T-cell (primary cell): ENCODE measurements at regions not wholly inside any gene's neighbourhood (a gene's known extent, or its start where the extent isn't known, plus 50 kb on each side); places are given as distances from the start of the nearest gene placed in this dataset.

Experiments
- ATAC-seq, 4 experiments: fragments of 200-7000 bp in 3 of 4; fragments of 150-1000 bp in 1 of 4; cut with Tn5 transposase; replicated peaks in 1 of 4; 1 replicate in 3 of 4; 2 replicates in 1 of 4; pipeline ENCODE4 v1.10.0; 2021; ENCODE audit warnings: moderate library complexity in 3 of 4, mild to moderate bottlenecking in 2 of 4, moderate number of reproducible peaks in 1 of 4
- CTCF ChIA-PET, 2 donors: fragments of 300-600 bp; sonication (Branson Sonifier 250); formaldehyde crosslinking; loops; one replicate each; lab custom pipeline; 2022; ENCODE audit warnings: antibody characterized with exemption in 2 of 2; lab: Charles Lee
- POLR2A ChIA-PET, 2 donors: fragments of 300-600 bp; sonication (Branson Sonifier 250); formaldehyde crosslinking; loops; one replicate each; lab custom pipeline; 2022; ENCODE audit warnings: antibody characterized with exemption in 2 of 2; lab: Charles Lee
- DNase-seq, 35 experiments: peaks; one replicate each; pipeline versions ENCODE4 v3.0.0 to v3.0.0-alpha.2; 2013 to 2023
- H3K27ac ChIP-seq: one replicate; pipeline ENCODE4 v1.5.1; 2013; ENCODE audit warnings: low read length
- H3K27me3 ChIP-seq, 2 experiments: replicated peaks in 1 of 2; 1 replicate in 1 of 2; 2 replicates in 1 of 2; pipeline versions ENCODE4 v1.6.1 to v1.7.0; 2013; ENCODE audit warnings: low read length in 1 of 2, mixed read lengths in 1 of 2; ENCODE audit not compliant: control insufficient read depth in 2 of 2, insufficient read depth in 2 of 2; ENCODE audit errors: extremely low read depth in 1 of 2
- H3K36me3 ChIP-seq, 2 donors: 1 replicate in 1 of 2; 2 replicates in 1 of 2; pipeline versions ENCODE4 v1.6.1 to v1.7.0; 2013; ENCODE audit warnings: low read length in 1 of 2; ENCODE audit not compliant: control insufficient read depth in 2 of 2, insufficient read depth in 1 of 2; ENCODE audit errors: extremely low read depth in 1 of 2
- H3K4me1 ChIP-seq, 2 experiments: 1 replicate in 1 of 2; 2 replicates in 1 of 2; pipeline versions ENCODE4 v1.6.1 to v1.7.0; 2013; ENCODE audit warnings: low read length in 2 of 2, mixed read lengths in 1 of 2; ENCODE audit not compliant: insufficient read depth in 2 of 2, control insufficient read depth in 1 of 2; ENCODE audit errors: extremely low read depth in 1 of 2
- H3K4me3 ChIP-seq, 2 donors: 1 replicate in 1 of 2; 2 replicates in 1 of 2; pipeline versions ENCODE4 v1.5.1 to v1.7.0; 2013; ENCODE audit warnings: mild to moderate bottlenecking in 2 of 2, low read length in 1 of 2, moderate library complexity in 1 of 2; ENCODE audit not compliant: control insufficient read depth in 1 of 2; ENCODE audit errors: extremely low read depth in 1 of 2
- H3K9me3 ChIP-seq: 2 replicates; pipeline ENCODE4 v1.7.0; 2013
- H3K27ac Mint-ChIP-seq, 2 donors: one replicate each; pipeline ENCODE4 v1.8.0; 2020 to 2021; ENCODE audit warnings: mild to moderate bottlenecking in 2 of 2, mixed read lengths in 2 of 2
- H3K27me3 Mint-ChIP-seq, 2 donors: one replicate each; pipeline ENCODE4 v1.8.0; 2021 to 2022; ENCODE audit warnings: mixed read lengths in 2 of 2
- H3K36me3 Mint-ChIP-seq: one replicate; pipeline ENCODE4 v1.8.0; 2021; ENCODE audit warnings: mixed read lengths
- H3K4me1 Mint-ChIP-seq, 3 donors: one replicate each; pipeline ENCODE4 v1.8.0; 2020 to 2022; ENCODE audit warnings: mixed read lengths in 3 of 3, mild to moderate bottlenecking in 1 of 3
- H3K4me3 Mint-ChIP-seq, 3 donors: one replicate each; pipeline ENCODE4 v1.8.0; 2020 to 2022; ENCODE audit warnings: mild to moderate bottlenecking in 3 of 3, mixed read lengths in 3 of 3, moderate library complexity in 3 of 3
- H3K9me3 Mint-ChIP-seq, 3 donors: one replicate each; pipeline ENCODE4 v1.8.0; 2020 to 2022; ENCODE audit warnings: mixed read lengths in 3 of 3
- WGBS: methylation state at CpG from one replicate; pipeline ENCODE4 v1.1.5; 2013; ENCODE audit warnings: missing lambda C conversion rate; ENCODE audit not compliant: insufficient coverage; 5-methylcytosine and 5-hydroxymethylcytosine counted together

DNA sequence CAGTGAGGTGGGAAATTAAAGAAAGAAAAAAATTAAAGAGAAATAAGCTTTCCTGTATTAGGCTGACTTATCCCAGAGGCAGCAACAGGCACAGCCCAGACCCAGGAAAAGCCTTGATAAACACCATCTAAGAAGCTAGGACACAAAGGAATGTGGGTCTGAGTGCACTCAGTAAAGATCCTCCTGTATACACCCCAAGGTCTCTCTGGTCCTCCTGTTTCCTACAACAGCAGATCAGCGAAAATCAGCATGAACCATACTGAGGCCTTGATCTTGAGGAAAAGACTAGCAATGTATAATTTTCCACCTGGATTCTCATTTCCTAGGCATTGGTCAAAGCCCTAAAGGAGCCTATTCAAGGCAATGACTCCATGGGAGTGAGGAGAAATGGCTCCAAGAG, 486.3 kb upstream of the CCDC196 start:
- Histone ChIP-seq H3K4me3 (no peak overlapping the region), H3K9me3 (no peaks in the 10 kb centered on the region), H3K27ac (no peak overlapping the region), H3K4me1 (no peaks in the 10 kb centered on the region), H3K27me3 (peaks cover 0 to 3% of the 10 kb centered on the region in 2 experiments), H3K36me3 (no peaks in the 10 kb centered on the region)
- Mint-ChIP-seq H3K9me3 (peaks cover 9 to 27% (median 14%) of the 10 kb centered on the region in 3 donors), H3K4me3 (no peak overlapping the region), H3K4me1 (no peaks in the 10 kb centered on the region), H3K27me3 (peaks cover 0 to 6% of the 10 kb centered on the region in 2 donors), H3K27ac (no peak overlapping the region), H3K36me3 (peaks cover 11% of the 10 kb centered on the region)
- ATAC-seq = no peak
- POLR2A ChIA-PET = no interaction called here
- DNase-seq = no peak
- CTCF ChIA-PET = no interaction called here
- WGBS = no CpG with 5 or more reads among the region's 1 CpG

DNA sequence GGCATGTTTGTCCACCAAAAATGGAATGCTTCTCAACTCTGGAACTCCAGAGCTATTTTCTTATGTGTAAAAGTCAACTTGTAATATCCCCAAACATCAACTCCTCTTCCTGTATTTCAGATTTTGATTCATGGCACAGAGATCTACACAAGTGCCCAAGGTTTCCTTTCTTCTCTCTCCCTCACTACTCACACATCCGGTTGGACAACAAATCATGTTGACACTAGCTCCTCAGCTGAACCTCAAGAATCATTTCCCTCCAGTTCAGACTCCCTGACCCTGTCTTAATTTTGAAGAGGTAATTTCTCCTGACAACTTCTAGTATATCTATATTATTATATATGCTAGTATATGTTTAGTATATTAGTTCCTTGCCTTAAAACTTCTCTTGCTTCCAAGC, 485.4 kb upstream of the CCDC196 start:
- no peaks in the 10 kb centered on the region for H3K4me1 ChIP-seq
- peaks cover 0 to 3% of the 10 kb centered on the region in 2 experiments for H3K27me3 ChIP-seq
- no peaks in the 10 kb centered on the region for H3K9me3 ChIP-seq
- Mint-ChIP-seq H3K36me3 (peaks cover 11% of the 10 kb centered on the region), H3K9me3 (peaks cover 9 to 27% (median 14%) of the 10 kb centered on the region in 3 donors), H3K4me3 (no peak overlapping the region), H3K4me1 (no peaks in the 10 kb centered on the region), H3K27me3 (peaks cover 0 to 6% of the 10 kb centered on the region in 2 donors), H3K27ac (no peak overlapping the region)
- DNase-seq (no peak), ATAC-seq (no peak)
- WGBS = no CpG with 5 or more reads among the region's 1 CpG
- no peaks in the 10 kb centered on the region for H3K36me3 ChIP-seq
- ChIA-PET POLR2A (no interaction called here), CTCF (interaction anchor here in 1 of 2 donors (0.6 kb wide), 1 partner anchor 668 kb away, joined by 3 read pairs; no protein-coding TSS in a partner anchor)
- H3K27ac ChIP-seq = no peak overlapping the region
- no peak overlapping the region for H3K4me3 ChIP-seq

DNA sequence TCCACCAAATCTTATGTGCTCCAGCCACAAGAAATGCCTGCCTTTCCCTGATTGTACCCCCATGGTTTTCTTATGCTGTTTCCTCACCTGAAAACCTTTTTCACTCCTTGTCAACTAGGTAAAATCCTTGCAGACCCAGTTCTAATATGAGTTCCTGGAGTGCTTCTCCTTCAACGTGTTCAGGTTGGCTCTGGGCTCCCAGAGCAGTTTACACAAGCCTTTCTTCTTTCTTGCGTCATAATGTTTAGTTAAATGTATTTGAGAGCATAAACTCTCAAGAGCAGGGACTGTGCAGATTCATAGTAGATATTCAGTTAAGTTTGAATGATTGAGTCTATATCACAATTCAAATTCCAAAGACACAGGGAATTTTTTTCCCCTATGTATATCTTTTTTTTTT, 484.8 kb upstream of the CCDC196 start:
- Mint-ChIP-seq H3K4me1 (no peaks in the 10 kb centered on the region), H3K27me3 (peaks cover 0 to 6% of the 10 kb centered on the region in 2 donors), H3K9me3 (peaks cover 9 to 27% (median 14%) of the 10 kb centered on the region in 3 donors), H3K4me3 (no peak overlapping the region), H3K36me3 (peaks cover 11% of the 10 kb centered on the region), H3K27ac (no peak overlapping the region)
- H3K4me1 ChIP-seq = no peaks in the 10 kb centered on the region
- H3K27ac ChIP-seq = no peak overlapping the region
- H3K27me3 ChIP-seq = peaks cover 0 to 3% of the 10 kb centered on the region in 2 experiments
- POLR2A ChIA-PET = no interaction called here
- H3K9me3 ChIP-seq = no peaks in the 10 kb centered on the region
- no peak overlapping the region for H3K4me3 ChIP-seq
- WGBS = no CpG with 5 or more reads among the region's 2 CpGs
- CTCF ChIA-PET = interaction anchor here in 1 of 2 donors (0.7 kb wide), 1 partner anchor 47 kb away, joined by 4 read pairs; no protein-coding TSS in a partner anchor
- ATAC-seq (no peak), DNase-seq (no peak)
- no peaks in the 10 kb centered on the region for H3K36me3 ChIP-seq

DNA sequence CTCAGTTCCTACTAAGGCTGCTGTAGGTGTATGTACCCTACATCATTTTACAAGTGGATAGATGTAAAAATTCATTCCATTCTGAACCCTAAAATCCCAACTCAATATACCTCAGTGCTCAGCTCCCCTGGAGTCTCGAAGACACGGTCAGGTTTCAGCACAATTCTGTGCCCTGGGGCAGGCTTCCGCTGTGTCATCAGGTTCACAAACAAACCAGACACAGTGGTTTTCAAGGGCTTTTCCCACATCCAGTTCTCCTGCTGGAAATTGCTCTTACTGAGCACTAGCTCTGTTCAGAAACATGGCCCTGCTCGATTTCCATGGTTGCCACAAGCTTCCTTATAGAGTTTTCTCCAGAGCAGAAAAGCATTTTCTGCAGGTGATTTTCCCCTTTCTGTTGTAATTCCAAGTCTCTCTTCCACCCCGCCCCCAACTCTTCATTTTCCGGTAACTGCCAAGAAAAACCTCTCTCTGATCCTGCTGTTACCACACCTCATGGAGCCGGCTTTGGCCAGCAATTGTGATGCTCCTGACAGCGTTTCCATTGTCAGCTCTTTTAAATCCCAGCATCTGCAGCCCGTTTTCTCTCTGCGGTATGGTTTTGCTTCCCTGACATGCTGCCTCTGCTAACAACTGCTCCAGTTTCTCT, 483.0 kb upstream of the CCDC196 start:
- ATAC-seq = no peak
- peaks cover 9 to 24% (median 14%) of the 10 kb centered on the region in 3 donors for H3K9me3 Mint-ChIP-seq
- Histone ChIP-seq H3K27me3 (peaks cover 0 to 3% of the 10 kb centered on the region in 2 experiments), H3K27ac (no peak overlapping the region), H3K4me3 (no peak overlapping the region), H3K36me3 (no peaks in the 10 kb centered on the region), H3K9me3 (no peaks in the 10 kb centered on the region), H3K4me1 (no peaks in the 10 kb centered on the region)
- DNase-seq = no peak
- CTCF ChIA-PET = no interaction called here
- no peak overlapping the region for H3K4me3 Mint-ChIP-seq
- WGBS = 84% methylated on average over 10 of the region's 10 CpGs
- H3K27me3 Mint-ChIP-seq = peaks cover 0 to 9% of the 10 kb centered on the region in 2 donors
- H3K36me3 Mint-ChIP-seq = peaks cover 11% of the 10 kb centered on the region
- POLR2A ChIA-PET = interaction anchor here in 1 of 2 donors (0.5 kb wide), 1 partner anchor 786 kb away, joined by 3 read pairs; no protein-coding TSS in a partner anchor
- H3K27ac Mint-ChIP-seq = no peak overlapping the region
- no peaks in the 10 kb centered on the region for H3K4me1 Mint-ChIP-seq

DNA sequence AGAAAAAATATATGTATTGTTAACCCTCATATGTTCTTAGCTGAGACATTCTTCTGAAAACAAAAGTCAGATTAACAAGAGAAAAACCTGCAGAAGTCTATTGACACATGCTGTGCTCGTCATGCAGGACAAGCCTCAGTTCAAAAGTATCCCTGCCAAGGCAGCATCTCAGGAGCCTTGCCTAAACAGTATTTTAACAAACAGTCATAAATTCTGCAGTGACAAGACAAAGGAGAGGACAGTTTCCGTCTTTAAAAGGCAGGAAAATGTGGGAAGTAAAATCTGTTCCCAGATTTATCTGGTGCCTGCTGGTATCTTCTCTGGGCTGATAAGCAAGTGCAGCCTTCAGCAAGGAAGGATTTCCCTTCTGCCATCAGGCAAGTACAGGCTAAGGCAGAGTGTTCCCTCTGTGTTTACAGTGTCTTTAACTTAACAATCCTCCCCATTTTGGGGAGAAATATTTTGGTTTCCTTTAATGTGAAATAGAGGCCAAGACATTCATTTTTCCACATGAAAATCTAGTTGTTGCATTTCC, 480.2 kb upstream of the CCDC196 start:
- Mint-ChIP-seq H3K27me3 (peaks cover 0 to 14% of the 10 kb centered on the region in 2 donors), H3K27ac (no peak overlapping the region), H3K36me3 (peaks cover 4% of the 10 kb centered on the region), H3K9me3 (peaks cover 5% of the 10 kb centered on the region in 3 donors), H3K4me3 (no peak overlapping the region), H3K4me1 (no peaks in the 10 kb centered on the region)
- CTCF ChIA-PET = no interaction called here
- H3K36me3 ChIP-seq = no peaks in the 10 kb centered on the region
- 86% methylated on average over 1 of the region's 2 CpGs for WGBS
- H3K9me3 ChIP-seq = no peaks in the 10 kb centered on the region
- POLR2A ChIA-PET = no interaction called here
- H3K27ac ChIP-seq = no peak overlapping the region
- no peaks in the 10 kb centered on the region for H3K4me1 ChIP-seq
- ATAC-seq (no peak), DNase-seq (no peak)
- no peak overlapping the region for H3K4me3 ChIP-seq
- H3K27me3 ChIP-seq = peaks cover 0 to 3% of the 10 kb centered on the region in 2 experiments

DNA sequence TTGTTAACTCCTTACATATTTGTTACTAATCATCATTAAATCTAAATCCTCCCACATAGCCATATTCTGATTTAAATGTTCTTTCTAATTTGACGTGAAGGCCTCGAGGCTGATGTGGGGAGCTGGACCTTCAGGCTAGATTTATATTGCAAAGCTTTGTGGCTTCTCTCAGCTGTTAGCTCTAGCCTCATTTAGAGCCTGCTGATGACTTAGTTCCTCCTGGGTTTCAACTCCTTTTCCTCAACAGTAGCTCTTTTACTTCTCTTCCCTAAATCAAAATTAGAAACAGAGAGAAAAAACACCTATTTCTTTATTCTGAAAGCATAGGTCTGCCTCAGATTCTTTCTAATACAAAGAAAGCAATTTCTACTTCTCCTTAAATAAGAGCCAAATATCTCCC, 477.5 kb upstream of the CCDC196 start:
- Histone ChIP-seq H3K4me3 (no peak overlapping the region), H3K36me3 (no peaks in the 10 kb centered on the region), H3K9me3 (no peaks in the 10 kb centered on the region), H3K27me3 (peaks cover 0 to under 1% of the 10 kb centered on the region in 2 experiments), H3K27ac (no peak overlapping the region), H3K4me1 (no peaks in the 10 kb centered on the region)
- DNase-seq (no peak), ATAC-seq (no peak)
- Mint-ChIP-seq H3K36me3 (no peaks in the 10 kb centered on the region), H3K27me3 (peaks cover 0 to 8% of the 10 kb centered on the region in 2 donors), H3K4me1 (no peaks in the 10 kb centered on the region), H3K9me3 (no peaks in the 10 kb centered on the region), H3K4me3 (no peak overlapping the region), H3K27ac (no peak overlapping the region)
- WGBS = 40% methylated on average over 2 of the region's 2 CpGs
- ChIA-PET POLR2A (no interaction called here), CTCF (no interaction called here)
